Common myeloid progenitor, CD34-positive (primary cell): ENCODE measurements at regions not wholly inside any gene's neighbourhood (a gene's known extent, or its start where the extent isn't known, plus 50 kb on each side); places are given as distances from the start of the nearest gene placed in this dataset.

Experiments
- CTCF ChIA-PET: fragments of 350-600 bp; sonication (Branson Sonifier 250); formaldehyde crosslinking; loops from one replicate; lab custom pipeline; 2021; ENCODE audit warnings: antibody characterized with exemption; lab: Charles Lee
- POLR2A ChIA-PET: fragments of 350-600 bp; sonication (Branson Sonifier 250); formaldehyde crosslinking; loops from one replicate; lab custom pipeline; 2021; ENCODE audit warnings: antibody characterized with exemption; lab: Charles Lee
- DNase-seq, 3 donors: peaks; one replicate each; pipeline versions ENCODE4 v3.0.0 to v3.0.0-alpha.2; 2013
- H3K27ac ChIP-seq, 2 experiments: 1 replicate in 1 of 2; 2 replicates in 1 of 2; pipeline ENCODE4 v1.7.0; 2013; ENCODE audit warnings: inconsistent platforms in 2 of 2, low read length in 2 of 2, mild to moderate bottlenecking in 2 of 2, low read depth in 1 of 2, moderate library complexity in 1 of 2; ENCODE audit not compliant: severe bottlenecking in 2 of 2, insufficient read depth in 1 of 2, poor library complexity in 1 of 2
- H3K27me3 ChIP-seq, 5 experiments: replicated peaks in 2 of 5; 1 replicate in 3 of 5; 2 replicates in 2 of 5; pipeline versions ENCODE4 v1.6.1 to v1.7.0; 2013; ENCODE audit warnings: low read length in 4 of 5, mild to moderate bottlenecking in 2 of 5, moderate library complexity in 2 of 5, inconsistent platforms in 1 of 5; ENCODE audit not compliant: insufficient read depth in 5 of 5, control insufficient read depth in 4 of 5
- H3K36me3 ChIP-seq, 4 experiments: 1 replicate in 2 of 4; 2 replicates in 2 of 4; pipeline versions ENCODE4 v1.6.1 to v1.7.0; 2013; ENCODE audit warnings: low read length in 3 of 4, control low read depth in 1 of 4, mild to moderate bottlenecking in 1 of 4; ENCODE audit not compliant: control insufficient read depth in 4 of 4, insufficient read depth in 4 of 4
- H3K4me1 ChIP-seq, 4 experiments: 1 replicate in 3 of 4; 2 replicates in 1 of 4; pipeline versions ENCODE4 v1.6.1 to v1.7.1; 2013; ENCODE audit warnings: low read length in 3 of 4, mild to moderate bottlenecking in 3 of 4, control low read depth in 1 of 4, inconsistent platforms in 1 of 4, moderate library complexity in 1 of 4; ENCODE audit not compliant: control insufficient read depth in 4 of 4, insufficient read depth in 4 of 4; ENCODE audit errors: control extremely low read depth in 1 of 4
- H3K4me3 ChIP-seq, 7 experiments: 1 replicate in 4 of 7; 2 replicates in 3 of 7; pipeline versions ENCODE4 v1.5.1 to v1.7.0; 2013; ENCODE audit warnings: mild to moderate bottlenecking in 7 of 7, low read length in 6 of 7, moderate library complexity in 6 of 7, inconsistent platforms in 2 of 7, low read depth in 2 of 7, control low read depth in 1 of 7; ENCODE audit not compliant: insufficient read depth in 4 of 7, control insufficient read depth in 1 of 7; ENCODE audit errors: extremely low read depth in 1 of 7
- H3K9me3 ChIP-seq, 5 experiments: 1 replicate in 4 of 5; 2 replicates in 1 of 5; pipeline versions ENCODE4 v1.6.1 to v1.7.1; 2013; ENCODE audit warnings: low read length in 4 of 5, mild to moderate bottlenecking in 2 of 5, inconsistent platforms in 1 of 5, low read depth in 1 of 5, moderate library complexity in 1 of 5; ENCODE audit not compliant: control insufficient read depth in 4 of 5, insufficient read depth in 2 of 5; ENCODE audit errors: control extremely low read depth in 1 of 5
- WGBS: methylation state at CpG from one replicate; pipeline ENCODE4 v1.1.5; 2013; ENCODE audit not compliant: insufficient coverage; 5-methylcytosine and 5-hydroxymethylcytosine counted together

DNA sequence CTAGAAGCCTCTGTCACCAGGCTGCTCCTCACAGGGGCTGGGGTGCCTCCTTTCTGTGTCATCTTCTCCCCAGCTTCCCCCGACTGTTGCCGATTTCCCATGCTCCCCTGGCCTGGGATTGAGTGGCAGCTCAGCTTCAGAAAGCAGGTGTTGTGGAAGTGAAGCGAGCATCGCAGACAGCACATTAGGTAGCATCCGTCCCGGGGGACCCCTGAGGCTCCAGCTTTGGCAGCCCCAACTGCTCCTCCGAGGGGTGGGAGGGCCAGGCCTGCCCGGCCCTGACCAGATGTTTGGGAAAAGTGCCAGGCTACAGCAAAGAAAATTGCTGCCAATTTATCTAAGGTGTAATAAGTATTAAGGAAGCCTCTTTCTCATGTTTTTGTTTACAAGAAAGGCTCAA, 1045.6 kb downstream of the BCL11B start:
- H3K27me3 ChIP-seq: peaks cover 0 to 9% (median 2%) of the 10 kb centered on the region in 5 experiments
- H3K4me1 ChIP-seq: no peaks in the 10 kb centered on the region
- POLR2A ChIA-PET: no interaction called here
- H3K36me3 ChIP-seq: no peaks in the 10 kb centered on the region
- CTCF ChIA-PET: no interaction called here
- no peak overlapping the region for H3K27ac ChIP-seq
- H3K9me3 ChIP-seq: no peaks in the 10 kb centered on the region
- 93% methylated on average over 8 of the region's 8 CpGs for WGBS
- H3K4me3 ChIP-seq: no peak overlapping the region
- no peak for DNase-seq

DNA sequence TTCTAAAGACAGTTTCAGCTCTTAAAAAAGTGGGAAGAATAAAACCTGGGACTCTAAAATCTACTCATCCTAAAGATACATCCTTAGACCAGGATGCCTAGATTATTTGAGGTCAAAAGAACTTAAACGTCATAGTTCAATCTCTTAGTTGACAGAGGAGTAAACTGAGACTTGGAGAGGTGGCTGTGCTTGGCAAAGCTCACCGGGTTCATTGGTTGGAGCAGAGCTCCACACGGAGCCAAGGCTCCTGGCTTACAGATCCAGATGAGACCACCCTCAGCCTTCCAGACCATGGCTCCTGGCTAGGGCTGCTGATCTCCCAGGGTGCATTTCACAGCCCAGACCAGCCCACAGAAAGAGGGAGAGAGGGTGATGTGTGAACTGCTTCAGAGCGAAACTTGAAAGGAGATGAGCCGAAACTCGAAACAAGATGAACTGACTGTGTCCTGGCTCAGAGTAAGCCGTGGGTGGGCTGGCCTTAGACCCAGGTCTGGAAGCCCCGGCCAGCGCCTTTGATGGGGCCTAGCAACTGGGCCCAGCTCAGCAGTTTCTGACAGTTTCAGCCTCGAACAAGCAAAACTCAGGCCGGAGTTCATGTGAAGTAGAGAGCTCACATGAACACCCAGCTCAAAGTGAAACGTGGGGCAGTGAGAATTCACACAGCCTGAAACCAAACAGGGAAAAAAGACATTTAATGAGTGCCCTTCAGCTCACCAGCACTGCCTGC, 1044.8 kb downstream of the BCL11B start:
- no peaks in the 10 kb centered on the region for H3K4me1 ChIP-seq
- no peak overlapping the region for H3K4me3 ChIP-seq
- POLR2A ChIA-PET: no interaction called here
- H3K27ac ChIP-seq: no peak overlapping the region
- H3K27me3 ChIP-seq: peaks cover 0 to 9% (median 2%) of the 10 kb centered on the region in 5 experiments
- no peaks in the 10 kb centered on the region for H3K36me3 ChIP-seq
- CTCF ChIA-PET: no interaction called here
- 88% methylated on average over 12 of the region's 12 CpGs for WGBS
- DNase-seq: no peak
- H3K9me3 ChIP-seq: no peaks in the 10 kb centered on the region

DNA sequence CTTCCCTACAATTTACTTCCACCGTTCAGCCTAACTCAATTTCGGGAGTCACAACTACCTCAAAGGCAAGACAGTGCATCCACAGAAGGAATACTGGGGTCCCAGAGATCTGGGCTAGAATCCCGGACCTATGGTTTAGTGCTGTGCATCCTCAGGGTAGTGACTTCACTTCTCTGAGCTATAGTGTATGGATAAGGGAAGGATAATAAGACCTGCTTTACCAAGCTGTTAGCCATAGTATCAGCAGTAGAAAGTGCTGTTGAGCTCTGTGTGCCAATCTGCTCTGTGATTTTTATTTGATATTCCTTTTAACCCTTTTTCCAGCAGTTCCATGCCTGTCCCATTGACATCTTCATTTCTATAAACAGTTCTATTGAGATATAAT, 1044.3 kb downstream of the BCL11B start:
- Histone ChIP-seq H3K9me3 (no peaks in the 10 kb centered on the region), H3K4me3 (no peak overlapping the region), H3K36me3 (no peaks in the 10 kb centered on the region), H3K4me1 (no peaks in the 10 kb centered on the region), H3K27ac (no peak overlapping the region), H3K27me3 (peaks cover 0 to 10% (median 2%) of the 10 kb centered on the region in 5 experiments)
- CTCF ChIA-PET: no interaction called here
- POLR2A ChIA-PET: no interaction called here
- DNase-seq: no peak
- 92% methylated on average over 3 of the region's 3 CpGs for WGBS

DNA sequence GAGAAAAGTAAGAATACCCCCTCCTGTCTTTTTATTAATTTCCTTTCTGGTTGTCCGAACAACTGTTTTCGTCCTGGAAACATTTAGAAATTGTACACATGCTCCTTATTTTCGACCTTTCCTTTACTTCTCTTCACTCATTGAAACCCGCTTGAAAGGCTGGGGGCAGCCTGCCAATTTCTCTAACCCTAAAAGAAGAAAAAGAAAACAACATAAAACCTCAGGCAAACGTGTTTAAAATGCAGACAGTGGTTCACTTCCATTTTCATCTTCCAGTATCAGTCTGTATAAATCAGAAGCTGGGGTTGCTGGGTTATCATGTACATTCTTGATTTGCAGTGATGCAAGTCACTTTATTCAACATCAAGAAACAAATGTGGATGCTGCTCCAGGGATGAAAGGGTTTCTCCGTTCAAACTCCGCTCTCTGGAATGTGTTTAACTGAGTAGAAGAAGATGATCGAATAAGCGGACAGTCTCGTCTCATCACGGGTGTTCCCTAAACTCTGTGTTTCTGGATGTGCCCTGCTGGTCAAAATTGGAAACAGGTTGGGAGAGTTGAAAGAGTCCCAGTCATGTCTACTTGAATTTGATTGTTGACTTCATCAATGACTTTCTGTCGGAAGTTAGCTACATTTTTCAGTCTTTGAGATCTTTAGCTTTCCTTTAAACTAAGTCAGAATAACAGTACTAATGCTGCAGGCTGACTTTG, 1042.2 kb downstream of the BCL11B start:
- no peaks in the 10 kb centered on the region for H3K36me3 ChIP-seq
- ChIA-PET POLR2A (no interaction called here), CTCF (no interaction called here)
- no peak for DNase-seq
- H3K4me3 ChIP-seq: no peak overlapping the region
- 84% methylated on average over 11 of the region's 12 CpGs for WGBS
- H3K27me3 ChIP-seq: peaks cover 0 to 19% (median 2%) of the 10 kb centered on the region in 5 experiments
- H3K9me3 ChIP-seq: no peaks in the 10 kb centered on the region
- no peaks in the 10 kb centered on the region for H3K4me1 ChIP-seq
- no peak overlapping the region for H3K27ac ChIP-seq

DNA sequence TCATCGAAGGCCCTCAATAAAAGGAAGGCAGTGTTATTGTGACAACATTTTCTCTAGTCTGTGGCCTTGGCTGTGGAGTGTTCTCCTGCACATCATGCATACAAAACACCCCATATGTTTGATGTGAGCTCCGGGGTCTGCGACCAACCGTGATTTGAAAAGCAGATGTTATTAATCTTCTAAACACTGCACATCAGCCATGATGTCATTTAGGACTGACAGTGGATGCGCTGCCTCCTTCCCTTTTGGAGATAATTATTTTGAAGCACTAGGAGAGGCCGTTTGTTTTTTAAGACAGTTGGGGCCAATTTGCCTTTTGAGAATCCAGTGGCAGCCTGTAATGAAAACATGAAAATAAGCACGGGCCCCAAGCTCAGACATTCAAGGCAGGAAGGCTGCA, 1041.6 kb downstream of the BCL11B start:
- H3K4me1 ChIP-seq: no peaks in the 10 kb centered on the region
- ChIA-PET POLR2A (no interaction called here), CTCF (no interaction called here)
- H3K36me3 ChIP-seq: no peaks in the 10 kb centered on the region
- H3K4me3 ChIP-seq: no peak overlapping the region
- no peak for DNase-seq
- H3K27ac ChIP-seq: no peak overlapping the region
- no peaks in the 10 kb centered on the region for H3K9me3 ChIP-seq
- peaks cover 0 to 19% (median 2%) of the 10 kb centered on the region in 5 experiments for H3K27me3 ChIP-seq
- 96% methylated on average over 3 of the region's 7 CpGs for WGBS

DNA sequence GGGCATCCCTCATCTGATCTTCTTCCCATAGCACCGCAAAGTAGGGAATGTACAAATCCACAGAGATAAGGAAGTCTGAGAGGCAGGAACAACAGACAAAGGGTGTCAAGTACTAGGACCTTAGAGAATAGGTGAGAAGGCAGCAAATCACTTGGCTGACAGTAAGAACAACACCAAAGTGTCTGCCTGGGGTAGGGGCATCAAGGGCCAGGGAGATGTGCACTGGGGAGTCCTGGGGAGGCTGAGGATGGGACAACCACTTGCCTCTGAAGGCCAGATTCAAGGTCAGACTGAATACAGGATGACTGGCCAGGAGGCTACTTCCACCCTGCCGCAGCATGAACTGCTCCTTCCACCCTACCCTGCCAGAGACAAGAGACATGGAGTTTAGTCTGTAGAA, 1040.8 kb downstream of the BCL11B start:
- DNase-seq: no peak
- Histone ChIP-seq H3K9me3 (peaks cover 0 to 3% (median 0%) of the 10 kb centered on the region in 5 experiments), H3K27ac (no peak overlapping the region), H3K4me3 (no peak overlapping the region), H3K4me1 (no peaks in the 10 kb centered on the region), H3K27me3 (peaks cover 0 to 22% (median 2%) of the 10 kb centered on the region in 5 experiments), H3K36me3 (no peaks in the 10 kb centered on the region)
- CTCF ChIA-PET: no interaction called here
- POLR2A ChIA-PET: no interaction called here
- 62% methylated on average over 2 of the region's 2 CpGs for WGBS

DNA sequence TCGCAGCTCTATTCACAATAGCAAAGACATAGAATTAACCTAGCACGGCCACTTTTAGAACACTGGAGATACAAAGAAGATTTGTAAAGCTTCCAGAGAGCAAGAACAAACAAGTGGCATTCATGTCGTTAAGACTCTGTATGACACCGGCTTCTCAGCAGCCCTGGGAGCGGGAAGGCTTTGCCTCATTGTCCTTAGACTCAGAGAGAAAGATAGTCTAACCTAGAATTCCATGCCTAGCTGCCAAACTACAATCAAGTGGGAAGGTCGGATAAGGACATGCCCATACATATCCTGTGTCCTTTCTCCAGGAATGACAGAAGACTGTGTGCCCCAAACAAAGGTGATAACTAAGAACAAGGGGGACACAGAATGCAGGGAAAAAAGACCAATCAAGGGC, 1038.3 kb downstream of the BCL11B start:
- 82% methylated on average over 5 of the region's 6 CpGs for WGBS
- H3K27me3 ChIP-seq: peaks cover 0 to 22% (median 0%) of the 10 kb centered on the region in 5 experiments
- no peaks in the 10 kb centered on the region for H3K36me3 ChIP-seq
- DNase-seq: no peak
- ChIA-PET POLR2A (no interaction called here), CTCF (no interaction called here)
- peaks cover 0 to 3% (median 0%) of the 10 kb centered on the region in 5 experiments for H3K9me3 ChIP-seq
- no peak overlapping the region for H3K4me3 ChIP-seq
- no peaks in the 10 kb centered on the region for H3K4me1 ChIP-seq
- H3K27ac ChIP-seq: no peak overlapping the region
